AG09309 (cell line): ENCODE measurements at regions not wholly inside any gene's neighbourhood (a gene's known extent, or its start where the extent isn't known, plus 50 kb on each side); places are given as distances from the start of the nearest gene placed in this dataset.

ENCODE experiments used
- DNase-seq: peaks from one replicate; pipeline ENCODE4 v3.0.0-alpha.2; 2010; ENCODE audit warnings: low read depth
- H3K4me3 ChIP-seq: 2 replicates; pipeline ENCODE4 v1.5.1; 2011; ENCODE audit warnings: mild to moderate bottlenecking, low read depth, low read length, moderate library complexity; ENCODE audit not compliant: control insufficient read depth
- TF ChIP-seq, protein P1 (sequence below): IDR thresholded peaks from 2 replicates; pipeline ENCODE4 v1.5.1; 2011; ENCODE audit warnings: mild to moderate bottlenecking, low read depth, low read length, inconsistent platforms; ENCODE audit not compliant: insufficient read depth, control insufficient read depth; ENCODE audit errors: missing control alignments

DNA sequence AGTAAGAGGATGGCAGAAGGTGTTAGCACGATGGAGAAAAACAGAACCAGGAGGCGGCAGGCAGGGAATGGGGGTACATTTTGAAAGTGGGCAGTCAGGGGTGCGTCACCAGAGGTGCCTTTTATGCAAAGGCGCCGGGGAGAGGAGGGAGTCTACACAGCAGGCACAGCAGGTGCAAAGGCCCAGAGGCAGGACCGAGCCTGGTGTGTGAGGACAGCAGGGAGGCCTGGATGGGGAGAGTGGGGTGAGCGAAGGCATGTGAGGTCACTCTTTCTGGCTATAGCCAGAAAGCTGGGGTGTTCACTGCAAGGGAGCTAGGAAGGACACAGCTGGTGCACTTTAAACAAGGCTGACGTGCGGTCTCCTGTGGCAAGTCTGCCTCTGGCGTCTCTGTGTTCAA lies 65.0 kb downstream of the NCOR2 start:
- no peak overlapping the region for H3K4me3 ChIP-seq
- TF ChIP-seq, protein P1, sequence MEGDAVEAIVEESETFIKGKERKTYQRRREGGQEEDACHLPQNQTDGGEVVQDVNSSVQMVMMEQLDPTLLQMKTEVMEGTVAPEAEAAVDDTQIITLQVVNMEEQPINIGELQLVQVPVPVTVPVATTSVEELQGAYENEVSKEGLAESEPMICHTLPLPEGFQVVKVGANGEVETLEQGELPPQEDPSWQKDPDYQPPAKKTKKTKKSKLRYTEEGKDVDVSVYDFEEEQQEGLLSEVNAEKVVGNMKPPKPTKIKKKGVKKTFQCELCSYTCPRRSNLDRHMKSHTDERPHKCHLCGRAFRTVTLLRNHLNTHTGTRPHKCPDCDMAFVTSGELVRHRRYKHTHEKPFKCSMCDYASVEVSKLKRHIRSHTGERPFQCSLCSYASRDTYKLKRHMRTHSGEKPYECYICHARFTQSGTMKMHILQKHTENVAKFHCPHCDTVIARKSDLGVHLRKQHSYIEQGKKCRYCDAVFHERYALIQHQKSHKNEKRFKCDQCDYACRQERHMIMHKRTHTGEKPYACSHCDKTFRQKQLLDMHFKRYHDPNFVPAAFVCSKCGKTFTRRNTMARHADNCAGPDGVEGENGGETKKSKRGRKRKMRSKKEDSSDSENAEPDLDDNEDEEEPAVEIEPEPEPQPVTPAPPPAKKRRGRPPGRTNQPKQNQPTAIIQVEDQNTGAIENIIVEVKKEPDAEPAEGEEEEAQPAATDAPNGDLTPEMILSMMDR: no peak
- no peak for DNase-seq

DNA sequence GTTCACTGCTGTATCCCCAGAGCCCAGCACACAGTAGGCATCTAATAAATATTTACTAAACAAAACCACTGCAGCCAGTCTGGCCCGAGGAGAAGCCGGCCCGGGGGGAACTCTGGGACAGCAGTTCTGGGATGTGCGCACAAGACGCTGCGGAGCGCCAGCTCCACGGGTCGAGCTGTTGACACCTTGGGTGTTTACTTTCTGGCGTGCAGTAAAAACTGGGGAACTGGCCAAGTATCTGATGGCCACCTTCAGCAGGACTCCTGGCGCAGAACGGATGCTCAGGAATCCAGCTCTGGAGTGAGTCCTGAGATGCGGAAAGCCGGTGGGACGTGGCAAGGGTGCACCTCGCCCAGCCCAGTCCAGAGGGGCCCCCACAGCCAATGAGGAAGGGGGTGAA lies 65.6 kb downstream of the NCOR2 start:
- H3K4me3 ChIP-seq: no peak overlapping the region
- no peak for DNase-seq
- TF ChIP-seq, protein P1: no peak

DNA sequence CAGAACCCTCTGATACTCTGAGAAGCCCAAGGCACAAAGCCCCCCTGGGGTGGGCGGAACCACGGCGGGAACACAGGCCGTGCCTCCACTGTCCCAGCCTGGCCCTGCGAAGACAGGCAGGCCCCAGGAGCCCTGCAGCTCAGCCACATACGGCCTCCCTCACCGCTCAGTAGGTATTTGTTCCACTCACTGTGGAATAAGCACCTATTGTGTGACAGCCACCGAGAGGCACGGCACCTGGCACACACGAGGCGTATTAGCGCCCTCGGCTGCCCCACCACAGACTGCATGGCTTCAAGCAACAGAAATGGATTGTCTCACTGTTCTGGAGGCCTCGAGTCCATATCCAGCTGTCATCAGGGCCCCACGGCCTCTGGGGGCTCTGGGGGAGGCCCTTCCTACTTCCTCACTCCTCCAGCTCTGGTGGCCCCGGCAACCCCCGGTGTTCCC lies 66.3 kb downstream of the NCOR2 start:
- TF ChIP-seq, protein P1: no peak
- no peak for DNase-seq
- H3K4me3 ChIP-seq: no peak overlapping the region

DNA sequence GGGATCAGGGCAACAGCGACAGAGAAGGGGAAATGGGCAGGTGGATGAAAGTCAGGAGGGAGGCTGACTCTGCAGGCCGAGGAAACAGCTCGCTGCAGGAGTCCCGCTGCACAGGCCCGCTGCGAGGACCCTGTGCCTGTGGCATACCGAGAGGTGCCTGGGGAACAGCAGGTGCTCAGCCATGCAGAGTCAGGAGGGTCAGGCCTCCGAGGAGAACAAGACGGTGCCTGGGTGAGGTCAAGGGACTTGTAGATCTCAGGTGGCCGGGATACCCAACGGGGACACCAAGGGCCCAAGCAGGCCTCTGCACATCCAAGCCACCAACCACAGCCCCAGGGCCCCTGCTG lies 67.5 kb downstream of the NCOR2 start:
- H3K4me3 ChIP-seq: no peak overlapping the region
- DNase-seq: no peak
- TF ChIP-seq, protein P1: no peak

DNA sequence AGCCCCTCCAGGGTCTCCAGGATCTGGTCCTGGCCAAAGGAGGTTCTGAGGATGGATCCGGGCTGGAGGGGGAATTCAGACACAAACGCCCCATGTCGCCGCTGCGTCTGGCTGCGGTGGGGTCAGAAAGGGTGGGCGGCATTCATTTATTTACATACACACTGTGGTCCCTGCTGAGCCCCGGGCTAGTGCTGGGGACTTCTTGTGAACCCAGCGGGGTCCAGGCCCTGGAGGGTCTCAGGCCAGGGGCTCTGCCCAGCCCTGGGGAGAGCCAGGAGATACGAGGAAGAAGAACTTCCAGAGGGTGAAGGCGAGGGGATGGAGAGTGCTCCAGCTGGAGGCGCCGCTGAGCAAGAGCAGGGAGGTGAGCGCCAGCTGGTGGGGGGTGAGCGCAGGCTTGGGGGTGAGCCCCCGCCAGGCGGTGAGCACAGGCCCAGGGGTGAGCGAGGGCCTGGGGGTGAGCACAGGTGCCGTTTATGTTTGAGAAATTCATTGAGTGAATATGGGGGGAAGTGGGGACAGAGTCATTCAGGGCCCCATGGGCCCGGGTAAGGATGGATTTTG lies 68.1 kb downstream of the NCOR2 start:
- no peak overlapping the region for H3K4me3 ChIP-seq
- no peak for DNase-seq
- TF ChIP-seq, protein P1: no peak

DNA sequence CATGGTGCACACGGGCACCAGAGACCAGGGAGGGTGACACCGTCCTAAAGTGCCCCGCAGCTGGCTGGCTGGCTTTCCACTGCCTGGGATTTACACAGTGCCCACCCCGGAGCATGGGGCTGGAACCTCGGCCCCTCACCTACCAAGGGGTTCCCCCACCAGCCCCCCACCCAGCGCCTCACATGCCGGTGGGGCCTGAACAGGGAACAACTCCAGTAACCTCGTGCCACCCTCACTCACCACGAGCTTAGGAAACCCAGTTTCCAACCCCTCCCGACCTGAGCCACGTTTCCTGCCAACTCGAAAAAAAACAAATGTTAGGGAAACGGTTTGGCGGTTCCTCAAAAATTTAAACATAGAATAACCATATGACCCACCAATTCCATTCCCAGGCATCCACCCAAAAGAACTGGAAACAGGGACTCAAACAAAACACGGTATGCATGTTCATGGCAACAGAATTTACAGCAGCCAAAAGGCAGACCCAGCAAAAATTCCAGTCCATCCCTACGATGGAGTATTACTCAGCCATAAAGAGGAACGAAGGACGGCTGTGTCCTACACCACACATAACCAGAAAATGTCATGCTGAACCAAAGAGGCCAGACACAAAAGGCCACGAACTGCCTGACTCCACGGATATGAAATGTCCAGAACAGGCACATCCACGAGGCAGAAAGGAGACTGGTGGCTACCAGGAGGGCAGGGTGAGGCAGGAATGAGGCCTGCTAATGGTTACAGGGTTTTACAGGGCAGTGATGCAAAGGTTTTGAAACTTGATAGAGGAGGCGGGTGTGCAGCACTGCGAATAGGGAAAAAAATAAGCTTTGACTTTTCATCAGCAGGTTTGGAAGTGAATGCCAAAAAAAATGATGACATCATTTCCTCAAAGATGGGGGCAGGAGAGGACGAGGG lies 68.9 kb downstream of the NCOR2 start:
- TF ChIP-seq, protein P1: no peak
- no peak for DNase-seq
- H3K4me3 ChIP-seq: no peak overlapping the region
